ENCODE measurements at regions not wholly inside any gene's neighbourhood (a gene's known extent, or its start where the extent isn't known, plus 50 kb on each side); places are given as distances from the start of the nearest gene placed in this dataset.
A peak's percentile ranks its signal among the peaks of the same experiment; 100 is the strongest.

GRCh38 chr1:101338714-101339430 is 102.1 kb downstream of the S1PR1 start:
- H3K27ac Mint-ChIP-seq, result no peak overlapping the region
- H3K4me3 Mint-ChIP-seq, result no peak overlapping the region
- H3K9me3 Mint-ChIP-seq, result peaks cover 0 to 10% (median 8%) of the 10 kb centered on the region in 3 donors
- H3K36me3 Mint-ChIP-seq, result no peaks in the 10 kb centered on the region
- H3K4me1 Mint-ChIP-seq, result no peaks in the 10 kb centered on the region
- H3K27me3 Mint-ChIP-seq, result peaks cover 5% of the 10 kb centered on the region

GRCh38 chr1:101344745-101345144 is 107.9 kb downstream of the S1PR1 start:
- Mint-ChIP-seq H3K9me3 (peaks cover 0 to 7% (median 5%) of the 10 kb centered on the region in 3 donors), H3K27me3 (peaks cover 2% of the 10 kb centered on the region), H3K4me3 (no peak overlapping the region), H3K27ac (no peak overlapping the region), H3K4me1 (peaks cover 9 to 12% (median 10%) of the 10 kb centered on the region in 3 donors), H3K36me3 (no peaks in the 10 kb centered on the region)

- Mint-ChIP-seq H3K36me3 (no peaks in the 10 kb centered on the region), H3K4me1 (peaks cover 10 to 12% (median 12%) of the 10 kb centered on the region in 3 donors), H3K9me3 (peaks cover 0 to 7% (median 5%) of the 10 kb centered on the region in 3 donors), H3K4me3 (no peak overlapping the region), H3K27ac (peak overlapping the region in 1 of 3 donors; percentile 79), H3K27me3 (no peaks in the 10 kb centered on the region)
These were observed 109.6 kb downstream of the S1PR1 start for GRCh38 chr1:101346419-101346818.

GRCh38 chr1:101356013-101356412 is 119.2 kb downstream of the S1PR1 start:
- H3K4me1 Mint-ChIP-seq, result peaks cover 4 to 8% (median 6%) of the 10 kb centered on the region in 3 donors
- H3K36me3 Mint-ChIP-seq, result no peaks in the 10 kb centered on the region
- H3K4me3 Mint-ChIP-seq, result no peak overlapping the region
- H3K27me3 Mint-ChIP-seq, result no peaks in the 10 kb centered on the region
- H3K27ac Mint-ChIP-seq, result no peak overlapping the region
- peaks cover 0 to under 1% (median 0%) of the 10 kb centered on the region in 3 donors for H3K9me3 Mint-ChIP-seq

- no peaks in the 10 kb centered on the region for H3K36me3 Mint-ChIP-seq
- peaks cover 0 to 3% (median 0%) of the 10 kb centered on the region in 3 donors for H3K9me3 Mint-ChIP-seq
- peaks cover 4 to 6% (median 5%) of the 10 kb centered on the region in 3 donors for H3K4me1 Mint-ChIP-seq
- no peaks in the 10 kb centered on the region for H3K27me3 Mint-ChIP-seq
- no peak overlapping the region for H3K4me3 Mint-ChIP-seq
- peak overlapping the region in 2 of 3 donors; percentile 7 to 91 for H3K27ac Mint-ChIP-seq
These were observed 120.0 kb downstream of the S1PR1 start for GRCh38 chr1:101356604-101357443.

GRCh38 chr1:101357444-101357986 is 120.7 kb downstream of the S1PR1 start:
- H3K4me3 Mint-ChIP-seq, result peak overlapping the region in 2 of 4 donors; percentile 48 to 65
- H3K27me3 Mint-ChIP-seq, result no peaks in the 10 kb centered on the region
- peaks cover 4 to 6% (median 5%) of the 10 kb centered on the region in 3 donors for H3K4me1 Mint-ChIP-seq
- peak overlapping the region in 2 of 3 donors; percentile 7 to 91 for H3K27ac Mint-ChIP-seq
- peaks cover 0 to 3% (median 0%) of the 10 kb centered on the region in 3 donors for H3K9me3 Mint-ChIP-seq
- H3K36me3 Mint-ChIP-seq, result no peaks in the 10 kb centered on the region

GRCh38 chr1:101360506-101360905 is 123.7 kb downstream of the S1PR1 start:
- H3K4me1 Mint-ChIP-seq, result peaks cover 4 to 6% (median 5%) of the 10 kb centered on the region in 3 donors
- no peaks in the 10 kb centered on the region for H3K27me3 Mint-ChIP-seq
- H3K9me3 Mint-ChIP-seq, result peaks cover 0 to 10% (median 2%) of the 10 kb centered on the region in 3 donors
- H3K4me3 Mint-ChIP-seq, result no peak overlapping the region
- peaks cover 1% of the 10 kb centered on the region for H3K36me3 Mint-ChIP-seq
- no peak overlapping the region for H3K27ac Mint-ChIP-seq

- Mint-ChIP-seq H3K27ac (no peak overlapping the region), H3K36me3 (peaks cover 3% of the 10 kb centered on the region), H3K4me3 (no peak overlapping the region), H3K4me1 (no peaks in the 10 kb centered on the region), H3K27me3 (no peaks in the 10 kb centered on the region), H3K9me3 (peaks cover 0 to 10% (median 2%) of the 10 kb centered on the region in 3 donors)
These were observed 127.1 kb downstream of the S1PR1 start for GRCh38 chr1:101363891-101364318.

GRCh38 chr1:101364370-101365120 is 127.7 kb downstream of the S1PR1 start:
- Mint-ChIP-seq H3K4me1 (no peaks in the 10 kb centered on the region), H3K9me3 (peaks cover 0 to 10% (median 2%) of the 10 kb centered on the region in 3 donors), H3K4me3 (no peak overlapping the region), H3K27me3 (no peaks in the 10 kb centered on the region), H3K27ac (no peak overlapping the region), H3K36me3 (peaks cover 3% of the 10 kb centered on the region)

- Mint-ChIP-seq H3K36me3 (peaks cover 3% of the 10 kb centered on the region), H3K4me3 (no peak overlapping the region), H3K27me3 (no peaks in the 10 kb centered on the region), H3K4me1 (no peaks in the 10 kb centered on the region), H3K9me3 (peaks cover 0 to 10% (median 2%) of the 10 kb centered on the region in 3 donors), H3K27ac (no peak overlapping the region)
These were observed 128.4 kb downstream of the S1PR1 start for GRCh38 chr1:101365186-101365585.

- Mint-ChIP-seq H3K36me3 (peaks cover 3% of the 10 kb centered on the region), H3K4me1 (no peaks in the 10 kb centered on the region), H3K9me3 (peaks cover 0 to 10% (median 2%) of the 10 kb centered on the region in 3 donors), H3K4me3 (no peak overlapping the region), H3K27me3 (no peaks in the 10 kb centered on the region), H3K27ac (no peak overlapping the region)
These were observed 129.1 kb downstream of the S1PR1 start for GRCh38 chr1:101365878-101366277.

- H3K36me3 Mint-ChIP-seq, result peaks cover 3% of the 10 kb centered on the region
- no peaks in the 10 kb centered on the region for H3K4me1 Mint-ChIP-seq
- no peaks in the 10 kb centered on the region for H3K27me3 Mint-ChIP-seq
- H3K4me3 Mint-ChIP-seq, result no peak overlapping the region
- peak overlapping the region in 1 of 3 donors; percentile 20 for H3K27ac Mint-ChIP-seq
- H3K9me3 Mint-ChIP-seq, result peaks cover 0 to 7% (median 2%) of the 10 kb centered on the region in 3 donors
These were observed 129.8 kb downstream of the S1PR1 start for GRCh38 chr1:101366513-101367215.

- no peaks in the 10 kb centered on the region for H3K4me1 Mint-ChIP-seq
- H3K27me3 Mint-ChIP-seq, result no peaks in the 10 kb centered on the region
- peaks cover 6% of the 10 kb centered on the region for H3K36me3 Mint-ChIP-seq
- peak overlapping the region in 1 of 4 donors; percentile 29 for H3K4me3 Mint-ChIP-seq
- peaks cover 2 to 7% (median 3%) of the 10 kb centered on the region in 3 donors for H3K9me3 Mint-ChIP-seq
- no peak overlapping the region for H3K27ac Mint-ChIP-seq
These were observed 130.8 kb downstream of the S1PR1 start for GRCh38 chr1:101367630-101368029.

- no peak overlapping the region for H3K4me3 Mint-ChIP-seq
- peaks cover 8% of the 10 kb centered on the region for H3K36me3 Mint-ChIP-seq
- peaks cover 0 to 5% (median 0%) of the 10 kb centered on the region in 3 donors for H3K9me3 Mint-ChIP-seq
- H3K4me1 Mint-ChIP-seq, result no peaks in the 10 kb centered on the region
- H3K27me3 Mint-ChIP-seq, result no peaks in the 10 kb centered on the region
- no peak overlapping the region for H3K27ac Mint-ChIP-seq
These were observed 133.7 kb downstream of the S1PR1 start for GRCh38 chr1:101370488-101370887.
